Gastroesophageal sphincter (tissue), 3 donors: ENCODE measurements at regions not wholly inside any gene's neighbourhood (a gene's known extent, or its start where the extent isn't known, plus 50 kb on each side); places are given as distances from the start of the nearest gene placed in this dataset.

Source experiments
- CTCF ChIP-seq, 4 experiments: fragments of 200-600 bp in 2 of 4; fragments of 450-650 bp in 2 of 4; sonication (generic) in 1 of 4; IDR thresholded peaks; one replicate each; pipeline ENCODE4 v1.5.1; 2017 to 2019; ENCODE audit warnings: antibody characterized with exemption in 4 of 4, mild to moderate bottlenecking in 2 of 4, moderate library complexity in 2 of 4
- EP300 ChIP-seq: sonication (generic); formaldehyde crosslinking; IDR thresholded peaks from one replicate; pipeline ENCODE4 v1.6.1; 2017; ENCODE audit warnings: antibody characterized with exemption, mild to moderate bottlenecking
- POLR2A ChIP-seq, 2 donors: fragments of 450-650 bp; IDR thresholded peaks; one replicate each; pipeline ENCODE4 v1.6.1; 2017; ENCODE audit warnings: antibody characterized with exemption in 2 of 2, mild to moderate bottlenecking in 2 of 2, moderate library complexity in 1 of 2
- POLR2AphosphoS5 ChIP-seq: sonication (generic); formaldehyde crosslinking; IDR thresholded peaks from one replicate; pipeline ENCODE4 v1.6.1; 2017; ENCODE audit warnings: antibody characterized with exemption

- TF ChIP-seq CTCF (IDR thresholded peaks at IDR 0.05): no peak
- no peak for TF ChIP-seq POLR2AphosphoS5
- no peak for TF ChIP-seq POLR2A (IDR thresholded peaks at IDR 0.05)
- TF ChIP-seq EP300: no peak
Observed at GRCh38 chr12:114875313-114875712, 191.3 kb upstream of the TBX3 start.
